ENCODE measurements at regions not wholly inside any gene's neighbourhood (a gene's known extent, or its start where the extent isn't known, plus 50 kb on each side); places are given as distances from the start of the nearest gene placed in this dataset.

- ChIA-PET POLR2A (no interaction called here), CTCF (no interaction called here)
- BruUV-seq (replicated peaks), result no TSS peak
- no peak for TF ChIP-seq POLR2AphosphoS5 (IDR thresholded peaks at IDR 0.05; ENCODE audit: insufficient read depth, low read depth, low read length)
- no peak for TF ChIP-seq MAX (IDR thresholded peaks at IDR 0.05; ENCODE audit: insufficient read depth, insufficient read length)
- no peak for TF ChIP-seq POLR2A (IDR thresholded peaks at IDR 0.05; ENCODE audit: low read depth, low read length)
- no peak for TF ChIP-seq MYC (IDR thresholded peaks at IDR 0.05; ENCODE audit: low read depth, low read length)
- no peaks in the 10 kb centered on the region for H3K4me1 ChIP-seq (ENCODE audit: control insufficient read depth, extremely low read depth, insufficient read depth, low read length)
- no peak overlapping the region for H2AFZ ChIP-seq (ENCODE audit: low read depth, low read length)
- intact Hi-C loops (cut with micrococcal nuclease), result no loop called here
- H3K4me3 ChIP-seq (replicated peaks in 1 of 3; ENCODE audit: insufficient read depth in 1 of 3, low read depth in 1 of 3, low read length in 3 of 3), result no peak overlapping the region
- H3K27ac ChIP-seq (ENCODE audit: insufficient read depth, low read depth, low read length), result no peak overlapping the region
- no peak overlapping the region for H3K4me2 ChIP-seq (ENCODE audit: insufficient read depth, low read length)
- DNase-seq (ENCODE audit: low read depth, low spot score) (no peak), FAIRE-seq (no peak)
- no peaks in the 10 kb centered on the region for H3K9me1 ChIP-seq (replicated peaks; ENCODE audit: control insufficient read depth, extremely low read depth, insufficient read depth, low read length)
- H3K36me3 ChIP-seq (ENCODE audit: control insufficient read depth in 2 of 2, extremely low read depth in 1 of 2, insufficient read depth in 2 of 2, low read length in 2 of 2), result no peaks in the 10 kb centered on the region
- no peaks in the 10 kb centered on the region for H3K9me3 ChIP-seq (replicated peaks; ENCODE audit: control insufficient read depth, insufficient read depth, low read length)
- H3K9ac ChIP-seq (replicated peaks; ENCODE audit: extremely low read depth, insufficient read depth, low read length), result no peak overlapping the region
- H3K27me3 ChIP-seq (ENCODE audit: control insufficient read depth in 2 of 2, insufficient read depth in 2 of 2, low read length in 2 of 2), result no peaks in the 10 kb centered on the region
- dilution Hi-C loops (cut with MboI; ENCODE audit: extremely low pct_ligation_motif_present, low sequenced_read_pairs), result no loop called here
- no peaks in the 10 kb centered on the region for H4K20me1 ChIP-seq (replicated peaks; ENCODE audit: control insufficient read depth, extremely low read depth, insufficient read depth, low read length)
- no peaks in the 10 kb centered on the region for H3K79me2 ChIP-seq (ENCODE audit: control insufficient read depth, insufficient read depth, low read length)
Observed at GRCh38 chr7:12964836-12965235, 277.4 kb downstream of the ARL4A start.

- DNase-seq (ENCODE audit: low read depth, low spot score), result no peak
- CTCF ChIA-PET, result no interaction called here
- no peaks in the 10 kb centered on the region for H3K9me3 ChIP-seq (replicated peaks; ENCODE audit: control insufficient read depth, insufficient read depth, low read length)
- POLR2A ChIA-PET, result no interaction called here
- H3K36me3 ChIP-seq (ENCODE audit: control insufficient read depth in 2 of 2, extremely low read depth in 1 of 2, insufficient read depth in 2 of 2, low read length in 2 of 2), result no peaks in the 10 kb centered on the region
- intact Hi-C loops (cut with micrococcal nuclease) (no loop called here), dilution Hi-C loops (cut with MboI; ENCODE audit: extremely low pct_ligation_motif_present, low sequenced_read_pairs) (no loop called here)
- no peak overlapping the region for H3K4me2 ChIP-seq (ENCODE audit: insufficient read depth, low read length)
- no TSS peak for BruUV-seq (replicated peaks)
- no peak overlapping the region for H2AFZ ChIP-seq (ENCODE audit: low read depth, low read length)
- no peak overlapping the region for H3K4me3 ChIP-seq (replicated peaks in 1 of 3; ENCODE audit: insufficient read depth in 1 of 3, low read depth in 1 of 3, low read length in 3 of 3)
- H3K27ac ChIP-seq (ENCODE audit: insufficient read depth, low read depth, low read length), result no peak overlapping the region
- H3K4me1 ChIP-seq (ENCODE audit: control insufficient read depth, extremely low read depth, insufficient read depth, low read length), result no peaks in the 10 kb centered on the region
- no peaks in the 10 kb centered on the region for H3K79me2 ChIP-seq (ENCODE audit: control insufficient read depth, insufficient read depth, low read length)
- no peaks in the 10 kb centered on the region for H3K9me1 ChIP-seq (replicated peaks; ENCODE audit: control insufficient read depth, extremely low read depth, insufficient read depth, low read length)
- TF ChIP-seq MAX (IDR thresholded peaks at IDR 0.05; ENCODE audit: insufficient read depth, insufficient read length), result no peak
- TF ChIP-seq CTCF (IDR thresholded peaks at IDR 0.05; ENCODE audit: extremely low read depth in 1 of 2, insufficient read depth in 1 of 2, low read depth in 1 of 2, low read length in 2 of 2), result no peak
- TF ChIP-seq GATA2 (IDR thresholded peaks at IDR 0.05; ENCODE audit: insufficient read depth, insufficient read length, low read depth, low read length), result no peak
- no peak for TF ChIP-seq FOS (IDR thresholded peaks at IDR 0.05; ENCODE audit: borderline replicate concordance, insufficient read depth, low read length)
- TF ChIP-seq POLR2A (IDR thresholded peaks at IDR 0.05; ENCODE audit: low read depth, low read length), result no peak
- no peaks in the 10 kb centered on the region for H4K20me1 ChIP-seq (replicated peaks; ENCODE audit: control insufficient read depth, extremely low read depth, insufficient read depth, low read length)
- FAIRE-seq, result no peak
- H3K27me3 ChIP-seq (ENCODE audit: control insufficient read depth in 2 of 2, insufficient read depth in 2 of 2, low read length in 2 of 2), result no peaks in the 10 kb centered on the region
- H3K9ac ChIP-seq (replicated peaks; ENCODE audit: extremely low read depth, insufficient read depth, low read length), result no peak overlapping the region
Observed at GRCh38 chr7:12965767-12966166, 278.3 kb downstream of the ARL4A start.

Measured in endothelial cell of umbilical vein (primary cell).